ENCODE measurements at regions not wholly inside any gene's neighbourhood (a gene's known extent, or its start where the extent isn't known, plus 50 kb on each side); places are given as distances from the start of the nearest gene placed in this dataset.

DNA sequence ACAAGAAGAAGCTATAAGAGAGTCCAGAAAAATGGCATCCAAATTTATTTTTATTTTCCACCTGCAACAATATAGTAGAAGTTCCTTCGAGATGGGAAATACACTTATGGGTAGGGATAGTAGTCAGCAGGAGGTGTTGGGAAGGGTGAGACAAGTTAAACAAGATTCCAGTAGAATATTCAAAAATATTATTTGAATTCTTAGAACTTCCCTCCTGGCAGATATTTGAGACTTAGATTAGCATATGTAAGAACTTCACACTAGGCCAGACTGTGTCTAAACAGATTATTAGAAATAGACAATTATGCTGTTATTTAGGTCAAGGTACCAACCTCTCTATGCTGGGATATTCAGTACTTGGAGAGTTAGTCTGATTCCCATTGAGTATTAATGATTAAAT lies 108.7 kb downstream of the PLK2 start:
- WGBS, 2 donors: 51 to 100% methylated on average over 1 of the region's 1 CpG
- Histone ChIP-seq H3K4me3 (ENCODE audit: low read length in 2 of 2) (no peak overlapping the region), H3K9me3 (ENCODE audit: control insufficient read depth, low read length) (no peaks in the 10 kb centered on the region), H3K4me1 (ENCODE audit: control insufficient read depth in 1 of 2, insufficient read depth in 2 of 2, low read length in 2 of 2) (no peaks in the 10 kb centered on the region), H3K27ac (ENCODE audit: low read depth in 1 of 2, low read length in 2 of 2) (no peak overlapping the region), H3K27me3 (ENCODE audit: control insufficient read depth in 1 of 2, insufficient read depth in 2 of 2, low read length in 1 of 2) (no peaks in the 10 kb centered on the region), H3K36me3 (ENCODE audit: control insufficient read depth in 1 of 2, insufficient read depth in 2 of 2, low read length in 1 of 2) (peaks cover 0 to 2% of the 10 kb centered on the region in 2 donors)
- ATAC-seq (ENCODE audit: low FRiP score) (no peak), DNase-seq (no peak)
- intact Hi-C loops (cut with DNase I): no loop called here

DNA sequence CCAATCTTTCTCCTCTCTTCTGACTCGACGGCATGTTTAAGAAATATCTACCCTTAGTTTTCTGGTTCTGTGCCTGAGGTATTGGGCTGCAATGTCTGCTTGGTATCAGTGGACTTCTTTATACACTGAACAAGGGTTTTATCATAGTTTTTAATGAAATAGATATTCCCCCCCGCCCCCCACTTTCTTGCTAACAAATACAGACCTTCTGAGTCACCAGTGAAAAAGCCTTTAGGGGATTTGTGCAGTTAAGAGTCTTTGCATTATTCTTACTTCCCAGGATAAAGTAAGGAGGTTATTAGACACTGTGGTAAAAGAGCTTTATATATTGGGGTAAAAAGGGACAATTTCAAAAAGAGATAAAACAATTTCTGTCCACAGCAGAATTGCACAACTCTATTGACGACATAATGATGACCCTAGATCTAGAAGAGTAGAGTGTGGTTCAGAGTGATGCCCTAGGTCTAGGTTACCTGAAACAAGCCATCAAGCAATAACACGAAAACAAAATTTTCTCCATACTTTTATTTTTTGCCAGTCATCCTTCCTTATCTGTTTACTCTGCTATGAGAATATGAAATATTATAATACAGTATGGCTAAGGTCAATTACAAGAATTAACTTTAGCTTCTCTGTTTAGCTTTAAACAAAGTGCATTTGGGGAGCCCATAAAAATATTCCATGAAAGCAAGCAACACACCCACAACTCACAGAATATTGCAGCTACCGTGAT lies 110.7 kb downstream of the PLK2 start:
- ATAC-seq (ENCODE audit: low FRiP score): no peak

DNA sequence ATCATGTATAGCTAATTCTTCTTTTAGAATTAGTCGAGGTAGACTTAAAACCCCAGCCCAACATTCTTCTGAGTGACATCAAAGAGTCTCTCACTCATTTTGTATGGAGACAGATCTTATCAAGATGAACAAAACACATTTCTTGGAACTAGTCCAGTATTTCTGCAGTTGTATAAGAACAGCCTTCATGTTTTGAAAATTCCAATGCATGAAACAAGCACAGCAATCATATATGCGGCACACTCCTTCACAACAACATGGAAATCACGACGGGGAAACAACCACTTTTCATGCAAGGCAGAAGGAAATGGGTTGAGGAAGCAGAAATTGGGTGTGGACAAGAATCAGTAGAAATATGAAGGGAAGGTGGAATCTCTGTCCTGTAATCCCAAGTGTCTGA lies 113.8 kb downstream of the PLK2 start:
- H3K27me3 ChIP-seq (ENCODE audit: control insufficient read depth in 1 of 2, insufficient read depth in 2 of 2, low read length in 1 of 2): no peaks in the 10 kb centered on the region
- 75 to 80% methylated on average over 4 of the region's 4 CpGs for WGBS, 2 donors
- no peaks in the 10 kb centered on the region for H3K4me1 ChIP-seq (ENCODE audit: control insufficient read depth in 1 of 2, insufficient read depth in 2 of 2, low read length in 2 of 2)
- no peak for ATAC-seq (ENCODE audit: low FRiP score)
- H3K4me3 ChIP-seq (ENCODE audit: low read length in 2 of 2): no peak overlapping the region
- no peak overlapping the region for H3K27ac ChIP-seq (ENCODE audit: low read depth in 1 of 2, low read length in 2 of 2)
- no peaks in the 10 kb centered on the region for H3K9me3 ChIP-seq (ENCODE audit: control insufficient read depth, low read length)
- DNase-seq: no peak
- peaks cover 0 to 2% of the 10 kb centered on the region in 2 donors for H3K36me3 ChIP-seq (ENCODE audit: control insufficient read depth in 1 of 2, insufficient read depth in 2 of 2, low read length in 1 of 2)
- intact Hi-C loops (cut with DNase I): no loop called here

More for the DNA sequence above, 110.7 kb downstream of the PLK2 start:
- no peak for DNase-seq
- Histone ChIP-seq H3K4me1 (ENCODE audit: control insufficient read depth in 1 of 2, insufficient read depth in 2 of 2, low read length in 2 of 2) (no peaks in the 10 kb centered on the region), H3K9me3 (ENCODE audit: control insufficient read depth, low read length) (no peaks in the 10 kb centered on the region), H3K36me3 (ENCODE audit: control insufficient read depth in 1 of 2, insufficient read depth in 2 of 2, low read length in 1 of 2) (peaks cover 0 to 2% of the 10 kb centered on the region in 2 donors), H3K27me3 (ENCODE audit: control insufficient read depth in 1 of 2, insufficient read depth in 2 of 2, low read length in 1 of 2) (no peaks in the 10 kb centered on the region), H3K4me3 (ENCODE audit: low read length in 2 of 2) (no peak overlapping the region), H3K27ac (ENCODE audit: low read depth in 1 of 2, low read length in 2 of 2) (no peak overlapping the region)
- 95 to 96% methylated on average over 6 of the region's 6 CpGs for whole genome bisulfite sequencing, 2 donors
- intact Hi-C loops (cut with DNase I): no loop called here

DNA sequence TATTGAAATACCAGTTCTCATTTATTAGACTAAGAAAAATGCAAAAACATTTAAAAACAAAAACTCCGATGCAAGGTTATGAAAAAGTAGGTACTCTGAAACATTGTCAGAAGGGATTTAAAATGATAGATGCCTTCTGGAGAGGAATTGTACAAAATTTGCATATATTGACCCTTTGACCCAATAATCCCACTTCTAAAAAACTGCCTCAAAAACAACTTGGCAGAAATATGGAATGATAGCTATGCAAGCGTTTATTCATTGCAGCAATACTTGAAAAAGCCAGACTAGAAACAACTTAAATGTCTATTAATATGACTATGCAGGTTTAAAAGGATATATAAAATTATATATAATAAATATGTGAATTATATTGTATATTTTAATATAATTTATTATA lies 118.4 kb downstream of the PLK2 start:
- ATAC-seq (ENCODE audit: low FRiP score) (no peak), DNase-seq (no peak)
- intact Hi-C loops (cut with DNase I): no loop called here
- H3K4me1 ChIP-seq (ENCODE audit: control insufficient read depth in 1 of 2, insufficient read depth in 2 of 2, low read length in 2 of 2): no peaks in the 10 kb centered on the region
- H3K27me3 ChIP-seq (ENCODE audit: control insufficient read depth in 1 of 2, insufficient read depth in 2 of 2, low read length in 1 of 2): no peaks in the 10 kb centered on the region
- H3K4me3 ChIP-seq (ENCODE audit: low read length in 2 of 2): no peak overlapping the region
- no peak overlapping the region for H3K27ac ChIP-seq (ENCODE audit: low read depth in 1 of 2, low read length in 2 of 2)
- H3K36me3 ChIP-seq (ENCODE audit: control insufficient read depth in 1 of 2, insufficient read depth in 2 of 2, low read length in 1 of 2): no peaks in the 10 kb centered on the region
- 88% methylated on average over 2 of the region's 2 CpGs for WGBS, 2 donors
- no peaks in the 10 kb centered on the region for H3K9me3 ChIP-seq (ENCODE audit: control insufficient read depth, low read length)

DNA sequence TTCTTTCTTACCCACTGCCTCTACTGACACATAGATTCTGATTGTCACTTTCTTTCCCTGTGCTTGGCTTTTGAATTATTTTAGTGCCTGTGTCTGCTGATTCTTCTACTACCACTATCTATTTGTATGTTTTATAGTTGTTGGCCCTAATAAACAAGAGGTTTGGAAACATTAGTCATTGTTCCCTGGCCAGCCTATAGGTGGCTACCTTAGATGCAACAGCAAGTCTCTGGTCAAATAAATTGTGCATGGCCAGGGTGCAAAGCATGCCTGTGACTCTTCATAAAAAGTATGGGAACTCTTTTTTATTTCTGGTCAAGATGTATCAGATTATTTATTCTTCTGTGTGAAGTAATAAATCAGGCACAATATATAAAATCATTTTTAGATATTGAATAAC lies 124.4 kb downstream of the PLK2 start:
- no peaks in the 10 kb centered on the region for H3K27me3 ChIP-seq (ENCODE audit: control insufficient read depth in 1 of 2, insufficient read depth in 2 of 2, low read length in 1 of 2)
- intact Hi-C loops (cut with DNase I): no loop called here

DNA sequence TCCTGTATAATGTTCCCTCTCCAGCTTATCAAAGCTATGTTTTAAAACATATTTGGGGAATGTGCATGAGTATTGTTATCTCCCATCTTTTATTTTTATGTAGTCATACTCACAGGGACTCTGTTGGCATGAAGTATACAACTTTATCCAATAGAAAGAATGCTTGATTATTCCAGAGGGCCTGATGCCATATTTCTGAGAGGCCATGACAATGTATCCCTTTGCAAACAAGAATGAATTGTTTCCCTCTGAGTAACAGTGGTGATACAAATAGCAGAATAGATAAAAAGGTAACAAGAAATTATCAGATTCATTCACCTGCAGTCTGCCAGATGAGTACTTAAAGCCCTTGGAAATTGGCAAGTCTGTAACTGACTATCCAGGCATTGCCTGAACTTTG lies 125.9 kb downstream of the PLK2 start:
- H3K27ac ChIP-seq (ENCODE audit: low read depth in 1 of 2, low read length in 2 of 2): no peak overlapping the region
- intact Hi-C loops (cut with DNase I): no loop called here
- no peaks in the 10 kb centered on the region for H3K36me3 ChIP-seq (ENCODE audit: control insufficient read depth in 1 of 2, insufficient read depth in 2 of 2, low read length in 1 of 2)
- no peaks in the 10 kb centered on the region for H3K27me3 ChIP-seq (ENCODE audit: control insufficient read depth in 1 of 2, insufficient read depth in 2 of 2, low read length in 1 of 2)
- H3K4me3 ChIP-seq (ENCODE audit: low read length in 2 of 2): no peak overlapping the region
- no peak for ATAC-seq (ENCODE audit: low FRiP score)
- no peaks in the 10 kb centered on the region for H3K4me1 ChIP-seq (ENCODE audit: control insufficient read depth in 1 of 2, insufficient read depth in 2 of 2, low read length in 2 of 2)
- no peaks in the 10 kb centered on the region for H3K9me3 ChIP-seq (ENCODE audit: control insufficient read depth, low read length)
- DNase-seq: no peak

More for the DNA sequence above, 124.4 kb downstream of the PLK2 start:
- DNase-seq: no peak
- H3K36me3 ChIP-seq (ENCODE audit: control insufficient read depth in 1 of 2, insufficient read depth in 2 of 2, low read length in 1 of 2): no peaks in the 10 kb centered on the region
- H3K9me3 ChIP-seq (ENCODE audit: control insufficient read depth, low read length): no peaks in the 10 kb centered on the region
- H3K4me1 ChIP-seq (ENCODE audit: control insufficient read depth in 1 of 2, insufficient read depth in 2 of 2, low read length in 2 of 2): no peaks in the 10 kb centered on the region
- H3K27ac ChIP-seq (ENCODE audit: low read depth in 1 of 2, low read length in 2 of 2): no peak overlapping the region
- no peak overlapping the region for H3K4me3 ChIP-seq (ENCODE audit: low read length in 2 of 2)
- no peak for ATAC-seq (ENCODE audit: low FRiP score)

DNA sequence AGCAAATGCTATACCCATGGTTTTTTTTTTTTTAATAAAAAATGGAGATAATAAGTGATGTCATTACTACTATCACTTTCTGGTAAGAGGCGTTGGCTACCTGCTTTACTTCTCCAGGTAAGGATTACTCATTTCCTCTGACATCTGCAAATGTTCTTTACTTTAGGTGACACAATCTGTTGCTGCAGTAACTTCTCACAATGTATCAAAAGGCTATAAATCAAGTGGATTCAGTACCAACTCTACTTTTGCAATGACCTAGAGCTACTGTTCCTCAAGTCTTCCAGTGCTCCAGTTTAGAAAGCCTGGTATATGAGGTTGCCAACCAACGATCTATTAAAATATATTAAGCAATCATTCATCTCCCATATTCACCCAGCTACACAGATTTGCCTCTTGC lies 129.1 kb downstream of the PLK2 start:
- Histone ChIP-seq H3K9me3 (ENCODE audit: control insufficient read depth, low read length) (no peaks in the 10 kb centered on the region), H3K4me3 (ENCODE audit: low read length in 2 of 2) (no peak overlapping the region), H3K27ac (ENCODE audit: low read depth in 1 of 2, low read length in 2 of 2) (no peak overlapping the region), H3K27me3 (ENCODE audit: control insufficient read depth in 1 of 2, insufficient read depth in 2 of 2, low read length in 1 of 2) (no peaks in the 10 kb centered on the region), H3K4me1 (ENCODE audit: control insufficient read depth in 1 of 2, insufficient read depth in 2 of 2, low read length in 2 of 2) (no peaks in the 10 kb centered on the region), H3K36me3 (ENCODE audit: control insufficient read depth in 1 of 2, insufficient read depth in 2 of 2, low read length in 1 of 2) (no peaks in the 10 kb centered on the region)
- WGBS, 2 donors: 80 to 82% methylated on average over 2 of the region's 2 CpGs
- ATAC-seq (ENCODE audit: low FRiP score): no peak
- no peak for DNase-seq
- intact Hi-C loops (cut with DNase I): no loop called here

DNA sequence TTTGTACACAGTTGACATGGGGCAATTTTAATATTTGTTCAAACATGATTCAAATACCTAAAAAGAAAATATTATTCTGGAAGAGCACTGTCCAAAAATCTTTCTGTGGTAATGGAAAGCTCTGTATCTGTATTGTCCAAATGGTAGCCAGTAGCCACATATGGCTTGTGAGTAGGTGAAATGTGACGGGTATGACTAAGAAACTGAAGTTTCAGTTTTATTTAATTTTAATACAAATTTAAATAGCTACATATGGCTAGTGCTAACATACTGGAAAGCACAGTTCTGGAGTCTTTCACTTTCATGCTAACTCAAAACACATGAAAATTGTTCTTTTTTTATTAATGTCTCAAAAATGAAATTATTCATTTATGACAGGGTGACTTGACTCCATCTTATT lies 132.6 kb downstream of the PLK2 start:
- ATAC-seq (ENCODE audit: low FRiP score) (no peak), DNase-seq (no peak)
- intact Hi-C loops (cut with DNase I): no loop called here
- Histone ChIP-seq H3K36me3 (ENCODE audit: control insufficient read depth in 1 of 2, insufficient read depth in 2 of 2, low read length in 1 of 2) (no peaks in the 10 kb centered on the region), H3K27ac (ENCODE audit: low read depth in 1 of 2, low read length in 2 of 2) (no peak overlapping the region), H3K27me3 (ENCODE audit: control insufficient read depth in 1 of 2, insufficient read depth in 2 of 2, low read length in 1 of 2) (no peaks in the 10 kb centered on the region), H3K4me1 (ENCODE audit: control insufficient read depth in 1 of 2, insufficient read depth in 2 of 2, low read length in 2 of 2) (peaks cover 1 to 7% of the 10 kb centered on the region in 2 donors), H3K4me3 (ENCODE audit: low read length in 2 of 2) (no peak overlapping the region), H3K9me3 (ENCODE audit: control insufficient read depth, low read length) (no peaks in the 10 kb centered on the region)
- 89 to 94% methylated on average over 1 of the region's 1 CpG for WGBS, 2 donors

DNA sequence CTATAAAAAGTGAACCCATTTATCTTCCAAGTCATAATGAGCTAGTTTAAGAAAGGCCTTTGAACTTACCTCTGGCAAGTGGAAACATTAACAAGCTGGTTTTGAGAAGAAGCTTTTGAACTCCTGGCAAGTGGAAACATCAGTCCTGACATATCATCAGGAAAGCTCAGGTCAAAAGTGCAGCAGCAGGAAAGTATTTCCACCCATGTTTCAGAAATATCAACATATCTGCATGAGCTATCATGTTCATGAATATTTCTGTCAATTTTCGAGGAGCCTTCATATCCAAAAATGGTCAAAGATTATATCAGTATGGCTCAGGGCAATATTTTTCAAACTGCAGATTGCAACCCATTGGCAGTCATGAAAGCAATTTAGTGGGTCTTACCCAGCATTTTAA lies 133.9 kb downstream of the PLK2 start:
- Histone ChIP-seq H3K27ac (ENCODE audit: low read depth in 1 of 2, low read length in 2 of 2) (no peak overlapping the region), H3K9me3 (ENCODE audit: control insufficient read depth, low read length) (no peaks in the 10 kb centered on the region), H3K4me3 (ENCODE audit: low read length in 2 of 2) (no peak overlapping the region), H3K36me3 (ENCODE audit: control insufficient read depth in 1 of 2, insufficient read depth in 2 of 2, low read length in 1 of 2) (no peaks in the 10 kb centered on the region), H3K4me1 (ENCODE audit: control insufficient read depth in 1 of 2, insufficient read depth in 2 of 2, low read length in 2 of 2) (peaks cover 1 to 7% of the 10 kb centered on the region in 2 donors), H3K27me3 (ENCODE audit: control insufficient read depth in 1 of 2, insufficient read depth in 2 of 2, low read length in 1 of 2) (no peaks in the 10 kb centered on the region)
- ATAC-seq (ENCODE audit: low FRiP score): no peak
- intact Hi-C loops (cut with DNase I): no loop called here
- WGBS, 2 donors: 37 to 51% methylated on average over 1 of the region's 1 CpG
- no peak for DNase-seq

Measured in aorta (tissue), 5 donors.